CD8-positive, alpha-beta memory T cell (primary cell): ENCODE measurements at regions not wholly inside any gene's neighbourhood (a gene's known extent, or its start where the extent isn't known, plus 50 kb on each side); places are given as distances from the start of the nearest gene placed in this dataset.

ENCODE experiments used
- CTCF ChIA-PET: fragments of 350-600 bp; sonication (Branson Sonifier 250); formaldehyde crosslinking; loops from one replicate; lab custom pipeline; 2021; ENCODE audit warnings: antibody characterized with exemption; lab: Charles Lee
- POLR2A ChIA-PET: fragments of 350-600 bp; sonication (Branson Sonifier 250); formaldehyde crosslinking; loops from one replicate; lab custom pipeline; 2021; ENCODE audit warnings: antibody characterized with exemption; lab: Charles Lee
- DNase-seq, 5 donors: peaks; one replicate each; pipeline versions ENCODE4 v3.0.0 to v3.0.0-alpha.2; 2020 to 2022; ENCODE audit warnings: mixed read lengths in 1 of 5
- H3K27ac ChIP-seq: one replicate; pipeline ENCODE4 v1.7.0; 2013; ENCODE audit warnings: low read depth, mild to moderate bottlenecking, low read length, moderate library complexity
- H3K27me3 ChIP-seq: 2 replicates; pipeline ENCODE4 v1.7.0; 2013; ENCODE audit warnings: low read length, mild to moderate bottlenecking; ENCODE audit not compliant: insufficient read depth, poor library complexity, severe bottlenecking
- H3K36me3 ChIP-seq: 2 replicates; pipeline ENCODE4 v1.7.0; 2013; ENCODE audit warnings: mild to moderate bottlenecking, low read length, moderate library complexity; ENCODE audit not compliant: insufficient read depth
- H3K4me1 ChIP-seq: 2 replicates; pipeline ENCODE4 v1.7.0; 2013; ENCODE audit warnings: mild to moderate bottlenecking, low read length, moderate library complexity; ENCODE audit not compliant: insufficient read depth
- H3K4me3 ChIP-seq: 2 replicates; pipeline ENCODE4 v1.7.0; 2013; ENCODE audit warnings: mild to moderate bottlenecking, low read length
- H3K9me3 ChIP-seq: 2 replicates; pipeline ENCODE4 v1.7.0; 2013; ENCODE audit warnings: mild to moderate bottlenecking, low read length
- H3K27ac Mint-ChIP-seq, 8 donors: one replicate each; pipeline ENCODE4 v1.8.0; 2020 to 2021; ENCODE audit warnings: mixed read lengths in 8 of 8, mild to moderate bottlenecking in 6 of 8, inconsistent platforms in 3 of 8, moderate library complexity in 3 of 8
- H3K27me3 Mint-ChIP-seq, 2 donors: one replicate each; pipeline ENCODE4 v1.8.0; 2020 to 2021; ENCODE audit warnings: mixed read lengths in 2 of 2, mild to moderate bottlenecking in 1 of 2, moderate library complexity in 1 of 2
- H3K36me3 Mint-ChIP-seq, 3 donors: one replicate each; pipeline ENCODE4 v1.8.0; 2020 to 2021; ENCODE audit warnings: mixed read lengths in 3 of 3, inconsistent platforms in 1 of 3, mild to moderate bottlenecking in 1 of 3
- H3K4me1 Mint-ChIP-seq, 3 donors: one replicate each; pipeline ENCODE4 v1.8.0; 2020 to 2021; ENCODE audit warnings: mixed read lengths in 3 of 3, inconsistent platforms in 1 of 3, mild to moderate bottlenecking in 1 of 3
- H3K4me3 Mint-ChIP-seq, 7 donors: one replicate each; pipeline ENCODE4 v1.8.0; 2020 to 2021; ENCODE audit warnings: mixed read lengths in 7 of 7, mild to moderate bottlenecking in 6 of 7, moderate library complexity in 4 of 7, inconsistent platforms in 2 of 7
- H3K9me3 Mint-ChIP-seq, 5 donors: one replicate each; pipeline ENCODE4 v1.8.0; 2020 to 2022; ENCODE audit warnings: mixed read lengths in 5 of 5, mild to moderate bottlenecking in 3 of 5, moderate library complexity in 2 of 5, inconsistent platforms in 1 of 5

GRCh38 chr3:76733073-76733759 lies 306.7 kb upstream of the ROBO2 start:
- DNase-seq, result no peak
- Mint-ChIP-seq H3K27me3 (no peaks in the 10 kb centered on the region), H3K36me3 (no peaks in the 10 kb centered on the region), H3K4me1 (no peaks in the 10 kb centered on the region), H3K9me3 (peaks cover 4 to 40% (median 14%) of the 10 kb centered on the region in 5 donors), H3K4me3 (no peak overlapping the region), H3K27ac (no peak overlapping the region)
- Histone ChIP-seq H3K4me3 (no peak overlapping the region), H3K9me3 (no peaks in the 10 kb centered on the region), H3K27ac (no peak overlapping the region), H3K36me3 (no peaks in the 10 kb centered on the region), H3K4me1 (no peaks in the 10 kb centered on the region), H3K27me3 (no peaks in the 10 kb centered on the region)
- CTCF ChIA-PET, result no interaction called here
- POLR2A ChIA-PET, result no interaction called here

DNA sequence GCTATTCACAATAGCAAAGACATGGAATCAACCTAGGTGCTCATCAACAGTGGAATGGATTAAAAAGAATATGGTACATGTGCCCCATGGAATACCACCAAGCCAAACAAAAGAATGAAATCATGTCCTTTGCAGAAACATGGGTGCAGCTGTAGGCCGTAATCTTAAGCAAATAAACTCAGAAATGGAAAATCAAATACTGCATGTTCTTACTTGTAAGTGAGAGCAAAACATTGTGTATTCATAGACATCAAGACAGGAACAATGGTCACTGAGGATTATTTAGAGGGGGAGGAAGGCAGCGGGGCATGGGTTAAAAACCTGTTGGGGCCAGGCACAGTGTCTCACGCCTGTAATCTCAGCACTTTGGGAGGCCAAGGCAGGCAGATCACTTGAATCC lies 304.7 kb upstream of the ROBO2 start:
- H3K4me1 ChIP-seq, result no peaks in the 10 kb centered on the region
- ChIA-PET POLR2A (no interaction called here), CTCF (no interaction called here)
- no peaks in the 10 kb centered on the region for H3K27me3 ChIP-seq
- H3K9me3 Mint-ChIP-seq, result peaks cover 9 to 45% (median 19%) of the 10 kb centered on the region in 5 donors
- no peak for DNase-seq
- no peak overlapping the region for H3K4me3 Mint-ChIP-seq
- H3K9me3 ChIP-seq, result no peaks in the 10 kb centered on the region
- H3K4me1 Mint-ChIP-seq, result no peaks in the 10 kb centered on the region
- no peak overlapping the region for H3K4me3 ChIP-seq
- H3K27me3 Mint-ChIP-seq, result no peaks in the 10 kb centered on the region
- no peaks in the 10 kb centered on the region for H3K36me3 Mint-ChIP-seq
- H3K36me3 ChIP-seq, result no peaks in the 10 kb centered on the region
- no peak overlapping the region for H3K27ac Mint-ChIP-seq
- no peak overlapping the region for H3K27ac ChIP-seq

DNA sequence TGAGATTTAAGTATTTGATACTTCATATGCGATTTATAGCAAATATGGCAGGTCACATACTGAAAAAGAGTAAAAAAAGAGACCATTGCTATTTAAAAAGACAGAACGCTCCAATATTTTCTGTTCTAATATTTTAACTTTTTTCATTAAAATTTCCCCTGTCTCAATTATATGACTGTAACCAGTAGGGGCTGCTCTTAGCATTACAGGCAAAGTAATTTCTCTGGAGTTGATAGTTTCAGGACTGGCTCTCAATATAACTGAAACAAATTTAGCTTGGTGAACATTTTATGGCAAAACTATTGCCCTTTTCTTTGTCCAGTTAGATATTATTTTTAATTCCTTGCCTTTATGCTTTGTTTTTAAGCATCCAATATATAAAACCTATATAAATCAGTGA lies 286.3 kb upstream of the ROBO2 start:
- H3K27me3 Mint-ChIP-seq, result no peaks in the 10 kb centered on the region
- ChIA-PET POLR2A (no interaction called here), CTCF (no interaction called here)
- no peak overlapping the region for H3K27ac Mint-ChIP-seq
- H3K27me3 ChIP-seq, result no peaks in the 10 kb centered on the region
- no peak overlapping the region for H3K4me3 ChIP-seq
- H3K27ac ChIP-seq, result no peak overlapping the region
- no peaks in the 10 kb centered on the region for H3K4me1 ChIP-seq
- no peaks in the 10 kb centered on the region for H3K4me1 Mint-ChIP-seq
- H3K4me3 Mint-ChIP-seq, result no peak overlapping the region
- peaks cover 2 to 23% (median 6%) of the 10 kb centered on the region in 5 donors for H3K9me3 Mint-ChIP-seq
- no peaks in the 10 kb centered on the region for H3K36me3 ChIP-seq
- peaks cover 4% of the 10 kb centered on the region for H3K9me3 ChIP-seq
- DNase-seq, result no peak
- H3K36me3 Mint-ChIP-seq, result no peaks in the 10 kb centered on the region

DNA sequence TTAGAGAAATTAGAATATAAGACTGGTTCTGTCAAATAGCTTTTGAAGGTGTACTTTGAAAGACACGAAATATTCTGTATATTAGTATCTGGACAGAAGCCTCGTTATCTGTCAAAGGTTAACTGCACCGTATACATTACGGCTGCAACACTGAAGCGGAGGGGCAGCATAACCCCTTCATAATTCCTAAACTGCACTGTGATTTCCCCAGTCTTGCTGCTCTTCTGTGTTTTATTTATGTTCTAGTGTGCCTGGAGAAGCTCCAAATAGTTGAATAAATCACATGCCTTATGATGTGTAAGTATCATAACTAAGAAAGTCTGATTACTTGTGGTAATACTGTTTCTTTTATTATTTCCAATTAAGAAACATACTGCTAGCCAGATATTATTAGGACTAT lies 285.7 kb upstream of the ROBO2 start:
- Mint-ChIP-seq H3K4me1 (no peaks in the 10 kb centered on the region), H3K27ac (no peak overlapping the region), H3K4me3 (no peak overlapping the region), H3K9me3 (peaks cover 2 to 27% (median 6%) of the 10 kb centered on the region in 5 donors), H3K36me3 (no peaks in the 10 kb centered on the region), H3K27me3 (no peaks in the 10 kb centered on the region)
- Histone ChIP-seq H3K27me3 (no peaks in the 10 kb centered on the region), H3K27ac (no peak overlapping the region), H3K4me3 (no peak overlapping the region), H3K36me3 (no peaks in the 10 kb centered on the region), H3K9me3 (peaks cover 4% of the 10 kb centered on the region), H3K4me1 (no peaks in the 10 kb centered on the region)
- POLR2A ChIA-PET, result no interaction called here
- no peak for DNase-seq
- CTCF ChIA-PET, result no interaction called here

DNA sequence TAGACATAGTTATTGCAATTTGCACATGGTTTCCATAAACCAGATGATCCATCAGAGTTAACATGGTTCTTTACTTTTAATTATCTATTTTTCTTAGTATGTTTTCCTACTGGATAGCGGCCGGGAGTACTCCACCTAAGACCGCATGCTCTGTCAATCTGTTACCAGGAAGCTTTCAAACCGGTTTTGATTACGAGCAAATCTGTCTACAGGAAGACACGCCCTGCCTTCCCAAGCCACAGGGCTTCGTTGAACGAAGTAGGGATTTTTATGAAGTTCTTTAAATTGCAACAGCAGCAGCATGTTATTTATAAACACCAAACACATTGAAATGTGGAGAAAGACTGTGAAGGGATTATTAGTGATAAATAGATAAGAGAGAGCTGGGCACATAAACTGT lies 283.3 kb upstream of the ROBO2 start:
- POLR2A ChIA-PET, result no interaction called here

GRCh38 chr3:76760336-76760735 lies 279.6 kb upstream of the ROBO2 start:
- peaks cover 0 to 37% (median 7%) of the 10 kb centered on the region in 5 donors for H3K9me3 Mint-ChIP-seq
- no peak overlapping the region for H3K27ac Mint-ChIP-seq
- DNase-seq, result no peak
- no peaks in the 10 kb centered on the region for H3K36me3 Mint-ChIP-seq
- H3K4me3 ChIP-seq, result no peak overlapping the region
- ChIA-PET CTCF (no interaction called here), POLR2A (no interaction called here)
- no peaks in the 10 kb centered on the region for H3K36me3 ChIP-seq
- H3K4me1 Mint-ChIP-seq, result no peaks in the 10 kb centered on the region
- H3K27ac ChIP-seq, result no peak overlapping the region
- H3K4me3 Mint-ChIP-seq, result no peak overlapping the region
- H3K9me3 ChIP-seq, result peaks cover 2% of the 10 kb centered on the region
- H3K27me3 Mint-ChIP-seq, result no peaks in the 10 kb centered on the region
- H3K27me3 ChIP-seq, result no peaks in the 10 kb centered on the region
- no peaks in the 10 kb centered on the region for H3K4me1 ChIP-seq

More for the DNA sequence above, 283.3 kb upstream of the ROBO2 start:
- CTCF ChIA-PET, result no interaction called here
- Histone ChIP-seq H3K4me3 (no peak overlapping the region), H3K27me3 (no peaks in the 10 kb centered on the region), H3K36me3 (no peaks in the 10 kb centered on the region), H3K9me3 (peaks cover 4% of the 10 kb centered on the region), H3K4me1 (no peaks in the 10 kb centered on the region), H3K27ac (no peak overlapping the region)
- Mint-ChIP-seq H3K4me1 (no peaks in the 10 kb centered on the region), H3K9me3 (peaks cover 0 to 31% (median 5%) of the 10 kb centered on the region in 5 donors), H3K4me3 (no peak overlapping the region), H3K27me3 (no peaks in the 10 kb centered on the region), H3K36me3 (no peaks in the 10 kb centered on the region), H3K27ac (no peak overlapping the region)
- DNase-seq, result no peak

- ChIA-PET POLR2A (no interaction called here), CTCF (no interaction called here)
- no peak overlapping the region for H3K27ac ChIP-seq
- no peaks in the 10 kb centered on the region for H3K4me1 ChIP-seq
- Mint-ChIP-seq H3K27me3 (no peaks in the 10 kb centered on the region), H3K4me1 (no peaks in the 10 kb centered on the region), H3K9me3 (peaks cover 0 to 28% (median 6%) of the 10 kb centered on the region in 5 donors), H3K27ac (no peak overlapping the region), H3K36me3 (no peaks in the 10 kb centered on the region), H3K4me3 (no peak overlapping the region)
- no peaks in the 10 kb centered on the region for H3K27me3 ChIP-seq
- H3K4me3 ChIP-seq, result no peak overlapping the region
- DNase-seq, result no peak
- no peaks in the 10 kb centered on the region for H3K36me3 ChIP-seq
- H3K9me3 ChIP-seq, result no peaks in the 10 kb centered on the region
Observed at GRCh38 chr3:76765511-76765910, 274.4 kb upstream of the ROBO2 start.

- POLR2A ChIA-PET, result no interaction called here
- Histone ChIP-seq H3K27me3 (no peaks in the 10 kb centered on the region), H3K9me3 (no peaks in the 10 kb centered on the region), H3K36me3 (no peaks in the 10 kb centered on the region), H3K4me3 (no peak overlapping the region), H3K27ac (no peak overlapping the region), H3K4me1 (no peaks in the 10 kb centered on the region)
- H3K27me3 Mint-ChIP-seq, result no peaks in the 10 kb centered on the region
- H3K4me1 Mint-ChIP-seq, result no peaks in the 10 kb centered on the region
- DNase-seq, result no peak
- no peak overlapping the region for H3K27ac Mint-ChIP-seq
- H3K9me3 Mint-ChIP-seq, result peaks cover 0 to 33% (median 6%) of the 10 kb centered on the region in 5 donors
- no peak overlapping the region for H3K4me3 Mint-ChIP-seq
- no peaks in the 10 kb centered on the region for H3K36me3 Mint-ChIP-seq
- CTCF ChIA-PET, result no interaction called here
Observed at GRCh38 chr3:76768912-76769311, 271.0 kb upstream of the ROBO2 start.
